ENCODE measurements at regions not wholly inside any gene's neighbourhood (a gene's known extent, or its start where the extent isn't known, plus 50 kb on each side); places are given as distances from the start of the nearest gene placed in this dataset.

- TF ChIP-seq CTCF (IDR thresholded peaks at IDR 0.05) (no peak), ZFX (IDR thresholded peaks at IDR 0.05; ENCODE audit: borderline replicate concordance) (no peak)
These were observed 54.6 kb upstream of the ELL2 start for GRCh38 chr5:96016216-96016615.
